GM13976 (cell line): ENCODE measurements at regions not wholly inside any gene's neighbourhood (a gene's known extent, or its start where the extent isn't known, plus 50 kb on each side); places are given as distances from the start of the nearest gene placed in this dataset.

Experiments
- DNase-seq: peaks from one replicate; pipeline ENCODE4 v3.0.0; 2012; ENCODE audit warnings: low spot score
- in situ Hi-C: fragments of 300-500 bp; cut with MboI; formaldehyde crosslinking; loops from one replicate; pipeline ENCODE4 v1.12.0; 2022; ENCODE audit warnings: low sequenced_read_pairs, mixed read lengths, inconsistent platforms; ENCODE audit not compliant: unreplicated experiment
- TF ChIP-seq, protein P1 (sequence below): IDR thresholded peaks from 2 replicates; pipeline ENCODE4 v1.5.1; 2012; ENCODE audit warnings: borderline replicate concordance, mild to moderate bottlenecking; ENCODE audit not compliant: insufficient read depth; ENCODE audit errors: extremely low read depth, missing control alignments, control extremely low read depth

DNA sequence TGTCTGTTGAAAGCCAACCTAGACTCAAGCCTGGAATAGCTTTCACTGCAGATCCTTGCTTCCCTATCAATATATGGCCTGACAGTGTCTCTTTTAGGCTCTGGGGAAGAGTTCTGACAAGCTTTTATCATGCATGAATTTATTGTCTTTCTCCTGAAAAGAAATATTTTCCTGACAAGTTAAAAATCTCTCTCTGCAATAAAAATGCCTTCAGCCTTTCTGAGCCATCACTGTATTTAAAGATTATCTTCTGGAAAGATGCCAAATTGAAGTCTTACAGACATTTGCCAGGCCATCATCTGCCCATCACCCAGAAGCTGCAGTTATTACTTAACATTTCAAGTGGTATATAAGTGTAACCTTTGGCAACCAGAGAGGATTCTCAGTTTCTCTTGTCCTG lies 88.1 kb upstream of the HTR1A start:
- DNase-seq: no peak
- TF ChIP-seq, protein P1, sequence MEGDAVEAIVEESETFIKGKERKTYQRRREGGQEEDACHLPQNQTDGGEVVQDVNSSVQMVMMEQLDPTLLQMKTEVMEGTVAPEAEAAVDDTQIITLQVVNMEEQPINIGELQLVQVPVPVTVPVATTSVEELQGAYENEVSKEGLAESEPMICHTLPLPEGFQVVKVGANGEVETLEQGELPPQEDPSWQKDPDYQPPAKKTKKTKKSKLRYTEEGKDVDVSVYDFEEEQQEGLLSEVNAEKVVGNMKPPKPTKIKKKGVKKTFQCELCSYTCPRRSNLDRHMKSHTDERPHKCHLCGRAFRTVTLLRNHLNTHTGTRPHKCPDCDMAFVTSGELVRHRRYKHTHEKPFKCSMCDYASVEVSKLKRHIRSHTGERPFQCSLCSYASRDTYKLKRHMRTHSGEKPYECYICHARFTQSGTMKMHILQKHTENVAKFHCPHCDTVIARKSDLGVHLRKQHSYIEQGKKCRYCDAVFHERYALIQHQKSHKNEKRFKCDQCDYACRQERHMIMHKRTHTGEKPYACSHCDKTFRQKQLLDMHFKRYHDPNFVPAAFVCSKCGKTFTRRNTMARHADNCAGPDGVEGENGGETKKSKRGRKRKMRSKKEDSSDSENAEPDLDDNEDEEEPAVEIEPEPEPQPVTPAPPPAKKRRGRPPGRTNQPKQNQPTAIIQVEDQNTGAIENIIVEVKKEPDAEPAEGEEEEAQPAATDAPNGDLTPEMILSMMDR: no peak
- in situ Hi-C loops: no loop called here

DNA sequence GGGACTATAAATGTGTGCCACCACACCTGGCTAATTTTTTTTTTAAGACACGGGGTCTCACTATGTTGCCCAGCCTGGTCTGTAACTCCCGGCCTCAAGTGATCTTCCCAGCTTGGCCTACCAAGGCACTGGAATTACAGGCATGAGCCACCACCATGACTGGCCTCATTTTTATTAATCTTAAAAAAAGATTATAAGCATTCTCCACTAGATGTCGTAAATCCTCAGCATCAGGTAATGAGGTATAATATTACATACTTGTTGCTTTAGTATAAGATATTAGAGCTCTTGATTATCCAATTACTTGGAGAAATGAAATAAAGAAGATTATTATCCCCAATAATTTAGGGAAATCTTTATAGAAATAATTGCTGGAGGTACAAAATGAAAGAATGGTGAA lies 78.2 kb upstream of the HTR1A start:
- TF ChIP-seq, protein P1: no peak
- DNase-seq: no peak
- in situ Hi-C loops: no loop called here

DNA sequence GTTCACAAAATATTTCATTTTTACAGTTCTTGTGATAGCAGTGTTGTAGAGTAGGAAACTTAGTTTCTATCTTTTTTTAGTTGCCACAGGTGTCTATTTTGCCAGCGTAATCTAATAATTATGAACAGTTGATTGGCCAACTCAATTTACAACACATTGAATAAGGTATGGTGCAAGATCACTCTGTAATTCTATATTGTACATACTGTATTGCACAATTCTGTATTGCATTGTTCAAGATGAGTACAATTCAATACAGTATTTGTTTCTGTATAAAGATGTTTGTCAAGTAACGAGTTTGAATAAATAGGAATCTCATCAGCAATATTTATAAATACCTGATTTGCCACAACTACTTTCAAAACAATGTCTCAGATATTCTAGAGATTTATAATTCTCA lies 64.2 kb upstream of the HTR1A start:
- no peak for DNase-seq
- in situ Hi-C loops: no loop called here
- TF ChIP-seq, protein P1: no peak

GRCh38 chr5:64019746-64020145 lies 57.5 kb upstream of the HTR1A start:
- in situ Hi-C loops: no loop called here
- TF ChIP-seq, protein P1: no peak
- DNase-seq: no peak

DNA sequence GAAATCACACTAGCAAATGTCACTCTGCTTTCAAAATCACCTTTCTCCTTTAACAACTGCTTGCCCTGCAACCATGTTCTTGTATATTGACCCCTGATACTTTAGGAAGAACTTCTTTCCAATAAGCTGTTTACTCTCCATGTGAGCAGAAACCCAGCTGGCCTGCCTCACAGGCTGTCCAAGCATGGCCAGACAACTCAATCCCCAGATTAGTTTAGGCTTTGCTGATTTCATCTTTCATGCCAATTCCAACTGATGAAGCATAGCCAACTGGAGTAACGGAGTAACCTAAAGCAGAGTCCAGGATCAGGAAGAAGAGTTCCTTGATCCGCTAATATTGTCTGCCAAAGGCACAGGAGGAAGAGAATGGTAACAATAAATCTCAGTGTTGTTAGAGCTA lies 56.7 kb upstream of the HTR1A start:
- in situ Hi-C loops: no loop called here
- TF ChIP-seq, protein P1: no peak
- no peak for DNase-seq

- TF ChIP-seq, protein P1: no peak
- in situ Hi-C loops: no loop called here
- DNase-seq: no peak
Measured at GRCh38 chr5:64015824-64016223, 53.6 kb upstream of the HTR1A start.
